ENCODE measurements at regions not wholly inside any gene's neighbourhood (a gene's known extent, or its start where the extent isn't known, plus 50 kb on each side); places are given as distances from the start of the nearest gene placed in this dataset.

DNA sequence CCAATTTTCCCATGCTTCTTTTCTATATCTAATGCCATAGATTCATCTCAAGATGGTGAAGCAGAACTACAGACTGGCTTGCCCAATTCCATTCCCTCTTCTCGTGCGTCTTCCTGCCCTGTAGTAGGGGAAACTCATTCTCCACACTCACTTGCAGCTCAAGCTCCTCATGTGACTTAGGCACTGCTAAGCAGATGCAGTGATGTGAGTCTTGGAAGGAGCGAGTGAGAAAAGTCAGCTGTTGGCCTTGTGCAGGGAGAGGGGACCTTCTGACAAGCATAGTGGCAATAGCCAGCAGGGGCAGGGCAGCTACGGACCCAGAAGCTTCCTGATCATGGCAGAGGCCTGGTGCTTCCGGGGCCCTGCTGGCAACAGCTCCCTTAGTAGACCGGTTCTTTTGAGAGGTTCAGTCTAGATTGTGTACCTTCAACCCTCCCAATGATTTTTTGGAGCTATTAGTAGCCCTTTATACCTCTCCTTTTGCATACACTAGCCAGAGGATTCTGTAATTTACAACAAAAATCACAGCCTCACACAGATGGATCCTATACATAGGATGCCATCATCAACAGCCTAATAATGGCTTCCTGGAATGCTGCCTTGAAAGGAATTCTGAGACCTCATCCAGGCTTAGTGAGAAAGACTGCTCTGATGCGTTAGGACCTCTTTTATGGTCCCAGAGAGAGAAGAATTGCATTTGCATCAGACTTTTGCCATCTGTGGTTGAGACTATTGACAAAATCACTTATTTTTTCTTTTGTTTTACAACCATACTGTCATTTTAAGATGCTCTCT, 121.5 kb upstream of the RIPOR2 start:
- TF ChIP-seq SPI1 (IDR thresholded peaks at IDR 0.05; ENCODE audit: low read depth, low read length) (no peak), POU2F2 (IDR thresholded peaks at IDR 0.05; ENCODE audit: low read depth, low read length) (no peak), TAF1 (IDR thresholded peaks at IDR 0.05; ENCODE audit: low read depth, low read length) (no peak), PAX5 (IDR thresholded peaks at IDR 0.05; ENCODE audit: insufficient read depth, low read length, severe bottlenecking) (no peak)
- FAIRE-seq (no peak), DNase-seq (ENCODE audit: insufficient read length, low spot score) (no peak)

DNA sequence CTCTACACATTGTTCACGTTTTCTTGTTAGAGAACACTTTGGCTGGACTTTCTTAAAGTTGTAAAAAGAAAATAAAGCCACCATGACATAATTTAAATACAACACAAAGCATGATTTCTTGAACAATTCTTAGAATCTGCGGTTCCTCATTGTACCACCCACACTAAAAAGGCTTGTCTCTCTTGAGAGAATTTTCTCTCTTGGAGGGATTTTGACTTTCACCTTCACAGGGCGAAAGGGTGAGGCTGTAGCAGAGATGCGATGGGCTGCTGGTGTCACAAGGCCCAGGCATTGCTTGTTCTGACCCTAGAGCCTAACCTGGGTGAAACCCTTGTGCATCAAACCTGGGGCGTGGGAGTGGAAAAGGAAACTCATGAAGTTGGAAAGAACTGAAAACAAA, 122.7 kb upstream of the RIPOR2 start:
- TF ChIP-seq TAF1 (IDR thresholded peaks at IDR 0.05; ENCODE audit: low read depth, low read length) (no peak), SPI1 (IDR thresholded peaks at IDR 0.05; ENCODE audit: low read depth, low read length) (peak; percentile 43; the same call in 1 of the 2 replicates)
- no peak for DNase-seq (ENCODE audit: insufficient read length, low spot score)
- no peak for FAIRE-seq

DNA sequence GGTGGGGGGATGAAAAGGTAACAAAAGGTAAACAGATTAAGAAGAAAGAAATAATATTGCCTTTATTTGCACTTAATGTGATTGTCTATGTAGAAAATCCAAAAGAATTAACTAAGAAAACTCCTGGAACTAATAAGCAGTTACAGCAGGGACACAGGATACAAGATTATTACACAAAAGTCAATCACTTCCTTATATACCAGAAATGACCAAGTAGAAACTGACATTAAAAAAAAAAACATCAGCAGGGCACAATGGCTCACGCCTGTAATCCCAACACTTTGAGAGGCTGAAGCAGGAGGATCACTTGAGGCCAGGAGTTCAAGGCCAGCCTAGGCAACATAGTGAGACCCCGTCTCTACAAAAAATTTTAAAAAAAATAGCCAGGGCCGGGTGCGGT, 123.2 kb upstream of the RIPOR2 start:
- no peak for FAIRE-seq
- no peak for DNase-seq (ENCODE audit: insufficient read length, low spot score)
- TF ChIP-seq PAX5 (IDR thresholded peaks at IDR 0.05; ENCODE audit: insufficient read depth, low read length, severe bottlenecking) (no peak), POU2F2 (IDR thresholded peaks at IDR 0.05; ENCODE audit: low read depth, low read length) (no peak), POLR2AphosphoS5 (IDR thresholded peaks at IDR 0.05; ENCODE audit: low read depth, low read length) (no peak), POLR2A (IDR thresholded peaks at IDR 0.05; ENCODE audit: low read depth, low read length) (no peak), TAF1 (IDR thresholded peaks at IDR 0.05; ENCODE audit: low read depth, low read length) (no peak), SPI1 (IDR thresholded peaks at IDR 0.05; ENCODE audit: low read depth, low read length) (no peak)

DNA sequence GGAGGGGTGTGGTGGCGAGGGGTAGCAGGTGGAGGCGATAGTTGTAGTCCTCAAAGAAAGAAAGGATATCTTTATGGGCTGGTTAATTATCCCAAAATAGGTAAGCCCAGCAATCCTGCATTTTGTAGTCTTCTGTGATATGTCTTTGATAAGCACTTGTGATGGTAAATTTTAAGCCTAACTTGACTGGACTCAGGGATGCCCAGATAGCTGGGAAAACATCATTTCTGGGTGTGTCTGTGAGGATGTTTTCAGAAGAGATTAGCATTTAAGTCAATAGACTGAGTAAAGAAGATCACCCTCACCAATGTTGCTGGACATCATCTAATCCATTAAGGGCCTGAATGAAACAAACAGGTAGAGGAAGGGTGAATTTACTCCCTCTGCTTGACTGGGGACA, 124.8 kb upstream of the RIPOR2 start:
- TF ChIP-seq SPI1 (IDR thresholded peaks at IDR 0.05; ENCODE audit: low read depth, low read length) (no peak), TAF1 (IDR thresholded peaks at IDR 0.05; ENCODE audit: low read depth, low read length) (no peak), POU2F2 (IDR thresholded peaks at IDR 0.05; ENCODE audit: low read depth, low read length) (no peak), POLR2AphosphoS5 (IDR thresholded peaks at IDR 0.05; ENCODE audit: low read depth, low read length) (no peak), PAX5 (IDR thresholded peaks at IDR 0.05; ENCODE audit: insufficient read depth, low read length, severe bottlenecking) (no peak), POLR2A (IDR thresholded peaks at IDR 0.05; ENCODE audit: low read depth, low read length) (no peak)
- DNase-seq (ENCODE audit: insufficient read length, low spot score) (no peak), FAIRE-seq (no peak)

DNA sequence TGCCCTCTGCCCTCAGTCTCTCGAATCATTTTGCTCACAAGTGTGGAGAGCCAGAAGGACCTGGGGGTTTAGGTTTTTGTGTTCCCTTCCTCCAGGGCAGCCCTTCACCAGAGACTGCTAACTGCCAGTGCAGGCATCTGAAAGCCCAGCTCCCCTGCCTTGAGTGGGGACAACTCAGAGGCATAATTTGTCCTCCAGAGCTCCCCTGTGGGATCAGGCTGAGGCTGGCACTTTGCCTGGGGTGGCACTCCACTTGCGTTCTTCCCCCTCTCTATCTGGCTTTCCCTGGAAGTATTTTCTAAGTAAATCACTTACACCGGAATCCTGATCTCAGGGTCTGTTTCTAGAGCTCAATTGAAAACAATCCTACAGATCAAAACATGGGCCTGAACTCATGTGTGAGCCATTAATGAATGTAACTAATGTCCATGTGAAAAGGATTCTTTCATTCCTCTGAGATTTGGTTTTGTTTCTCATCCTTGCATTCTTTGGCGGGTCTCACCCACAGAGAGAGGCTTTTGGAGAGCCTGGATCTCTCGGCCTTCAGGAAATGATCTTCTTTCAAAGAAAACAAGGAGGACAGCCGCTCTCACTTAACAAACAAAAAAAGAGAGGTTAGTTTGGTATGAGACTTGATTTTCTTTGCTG, 125.7 kb upstream of the RIPOR2 start:
- FAIRE-seq (no peak), DNase-seq (ENCODE audit: insufficient read length, low spot score) (no peak)
- TF ChIP-seq SPI1 (IDR thresholded peaks at IDR 0.05; ENCODE audit: low read depth, low read length): no peak
- TF ChIP-seq TAF1 (IDR thresholded peaks at IDR 0.05; ENCODE audit: low read depth, low read length): no peak
- TF ChIP-seq POU2F2 (IDR thresholded peaks at IDR 0.05; ENCODE audit: low read depth, low read length): no peak
- TF ChIP-seq POLR2AphosphoS5 (IDR thresholded peaks at IDR 0.05; ENCODE audit: low read depth, low read length): no peak
- no peak for TF ChIP-seq PAX5 (IDR thresholded peaks at IDR 0.05; ENCODE audit: insufficient read depth, low read length, severe bottlenecking)
- no peak for TF ChIP-seq POLR2A (IDR thresholded peaks at IDR 0.05; ENCODE audit: low read depth, low read length)

DNA sequence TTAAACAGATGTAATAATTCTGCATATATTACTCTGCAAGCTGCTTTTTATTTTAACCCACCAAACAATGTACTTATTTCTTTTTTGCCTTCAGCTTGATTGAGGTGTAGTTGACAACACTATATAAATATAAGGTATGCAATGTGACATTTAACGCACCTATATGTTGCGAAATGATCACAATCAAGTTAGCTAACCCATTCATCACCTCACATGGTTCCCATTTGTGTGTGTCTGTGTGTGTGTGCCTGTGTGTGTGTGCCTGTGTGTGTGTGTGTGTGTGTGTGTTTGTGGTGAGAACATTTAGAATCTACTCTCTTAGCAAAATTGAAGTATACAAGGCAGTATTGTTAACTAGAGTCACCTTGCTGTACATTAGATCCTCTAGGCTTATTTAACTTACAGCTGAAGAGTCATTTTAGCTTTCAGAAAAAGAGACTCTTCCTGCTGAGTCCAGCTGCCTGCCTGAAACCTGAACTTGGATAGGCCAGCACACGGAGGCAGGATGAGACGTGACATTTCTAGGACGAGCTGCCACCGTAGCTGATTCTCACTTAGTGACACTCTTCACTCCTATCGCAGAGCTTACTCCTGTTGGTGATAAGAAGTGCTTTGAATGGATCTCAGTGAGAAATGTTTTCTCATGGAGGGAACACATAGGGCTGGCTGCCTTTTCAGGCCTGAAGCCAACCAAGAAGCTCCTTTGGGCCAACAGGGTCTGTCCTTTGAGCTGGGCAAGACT, 126.5 kb upstream of the RIPOR2 start:
- DNase-seq (ENCODE audit: insufficient read length, low spot score): no peak
- TF ChIP-seq POLR2AphosphoS5 (IDR thresholded peaks at IDR 0.05; ENCODE audit: low read depth, low read length) (no peak), POU2F2 (IDR thresholded peaks at IDR 0.05; ENCODE audit: low read depth, low read length) (no peak), SPI1 (IDR thresholded peaks at IDR 0.05; ENCODE audit: low read depth, low read length) (no peak), PAX5 (IDR thresholded peaks at IDR 0.05; ENCODE audit: insufficient read depth, low read length, severe bottlenecking) (no peak), POLR2A (IDR thresholded peaks at IDR 0.05; ENCODE audit: low read depth, low read length) (no peak), TAF1 (IDR thresholded peaks at IDR 0.05; ENCODE audit: low read depth, low read length) (no peak)
- no peak for FAIRE-seq

DNA sequence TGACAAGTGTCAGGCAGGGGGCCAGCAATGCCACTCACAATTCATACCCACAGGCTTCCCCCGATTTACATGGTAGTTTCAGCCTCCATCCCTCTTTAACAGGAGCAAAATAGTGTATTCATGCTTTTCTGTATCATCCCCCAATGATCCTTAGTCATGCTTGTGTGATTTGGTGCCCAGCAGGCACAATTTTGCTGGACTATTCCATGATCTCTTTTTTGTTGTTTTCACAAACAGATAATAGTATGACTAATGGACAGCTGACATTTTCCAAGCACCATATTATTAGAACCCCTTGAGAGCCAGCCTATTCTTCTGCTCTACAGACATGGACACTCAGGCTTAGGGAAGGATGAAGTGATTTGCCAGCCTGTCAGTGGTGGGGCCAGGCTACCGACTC, 128.2 kb upstream of the RIPOR2 start:
- no peak for TF ChIP-seq PAX5 (IDR thresholded peaks at IDR 0.05; ENCODE audit: insufficient read depth, low read length, severe bottlenecking)
- no peak for TF ChIP-seq POU2F2 (IDR thresholded peaks at IDR 0.05; ENCODE audit: low read depth, low read length)
- no peak for TF ChIP-seq POLR2AphosphoS5 (IDR thresholded peaks at IDR 0.05; ENCODE audit: low read depth, low read length)
- TF ChIP-seq SPI1 (IDR thresholded peaks at IDR 0.05; ENCODE audit: low read depth, low read length): no peak
- no peak for TF ChIP-seq POLR2A (IDR thresholded peaks at IDR 0.05; ENCODE audit: low read depth, low read length)
- TF ChIP-seq TAF1 (IDR thresholded peaks at IDR 0.05; ENCODE audit: low read depth, low read length): no peak
- FAIRE-seq (no peak), DNase-seq (ENCODE audit: insufficient read length, low spot score) (no peak)

DNA sequence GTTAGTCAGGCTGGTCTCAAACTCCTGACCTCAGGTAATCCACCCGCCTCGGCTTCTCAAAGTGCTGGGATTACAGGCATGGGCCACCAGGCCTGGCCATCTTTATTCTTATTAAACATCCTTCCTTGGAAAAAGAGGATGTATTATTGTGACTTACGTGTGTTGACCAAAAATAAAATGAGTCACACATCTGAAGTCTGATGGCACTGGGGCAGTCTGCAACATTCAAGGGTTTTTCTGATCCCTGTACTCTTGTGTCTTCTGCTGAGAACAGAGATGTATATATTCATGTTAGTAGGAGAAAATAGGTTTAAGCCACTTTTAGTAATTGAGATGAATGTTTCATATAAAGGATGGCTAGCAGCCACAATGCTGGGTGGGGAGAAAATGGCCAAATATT, 129.9 kb upstream of the RIPOR2 start:
- FAIRE-seq: no peak
- no peak for DNase-seq (ENCODE audit: insufficient read length, low spot score)
- TF ChIP-seq POLR2AphosphoS5 (IDR thresholded peaks at IDR 0.05; ENCODE audit: low read depth, low read length) (no peak), TAF1 (IDR thresholded peaks at IDR 0.05; ENCODE audit: low read depth, low read length) (no peak), POLR2A (IDR thresholded peaks at IDR 0.05; ENCODE audit: low read depth, low read length) (no peak)

DNA sequence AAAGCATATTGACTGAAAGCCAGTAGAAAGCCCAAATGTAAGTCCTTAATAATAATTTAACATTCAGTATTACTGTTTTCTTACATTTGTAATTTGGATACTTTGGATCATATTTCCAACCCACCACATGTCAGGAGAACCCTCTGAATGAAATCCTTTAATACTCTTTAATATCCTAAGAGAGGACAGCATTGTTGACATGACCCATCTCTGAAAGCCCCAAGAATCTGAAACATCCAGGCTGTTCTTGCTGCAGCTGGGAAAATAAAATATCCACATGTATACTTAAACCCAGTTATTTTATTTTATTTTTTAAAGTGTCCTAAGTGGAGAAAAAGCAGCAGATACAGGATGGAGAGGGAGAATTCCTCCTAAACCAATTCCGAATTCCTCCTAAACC, 130.8 kb upstream of the RIPOR2 start:
- TF ChIP-seq SPI1 (IDR thresholded peaks at IDR 0.05; ENCODE audit: low read depth, low read length) (no peak), POLR2AphosphoS5 (IDR thresholded peaks at IDR 0.05; ENCODE audit: low read depth, low read length) (no peak), PAX5 (IDR thresholded peaks at IDR 0.05; ENCODE audit: insufficient read depth, low read length, severe bottlenecking) (no peak), POU2F2 (IDR thresholded peaks at IDR 0.05; ENCODE audit: low read depth, low read length) (no peak), TAF1 (IDR thresholded peaks at IDR 0.05; ENCODE audit: low read depth, low read length) (no peak), POLR2A (IDR thresholded peaks at IDR 0.05; ENCODE audit: low read depth, low read length) (no peak)
- FAIRE-seq (no peak), DNase-seq (ENCODE audit: insufficient read length, low spot score) (no peak)
